ENCODE measurements at regions not wholly inside any gene's neighbourhood (a gene's known extent, or its start where the extent isn't known, plus 50 kb on each side); places are given as distances from the start of the nearest gene placed in this dataset.

DNA sequence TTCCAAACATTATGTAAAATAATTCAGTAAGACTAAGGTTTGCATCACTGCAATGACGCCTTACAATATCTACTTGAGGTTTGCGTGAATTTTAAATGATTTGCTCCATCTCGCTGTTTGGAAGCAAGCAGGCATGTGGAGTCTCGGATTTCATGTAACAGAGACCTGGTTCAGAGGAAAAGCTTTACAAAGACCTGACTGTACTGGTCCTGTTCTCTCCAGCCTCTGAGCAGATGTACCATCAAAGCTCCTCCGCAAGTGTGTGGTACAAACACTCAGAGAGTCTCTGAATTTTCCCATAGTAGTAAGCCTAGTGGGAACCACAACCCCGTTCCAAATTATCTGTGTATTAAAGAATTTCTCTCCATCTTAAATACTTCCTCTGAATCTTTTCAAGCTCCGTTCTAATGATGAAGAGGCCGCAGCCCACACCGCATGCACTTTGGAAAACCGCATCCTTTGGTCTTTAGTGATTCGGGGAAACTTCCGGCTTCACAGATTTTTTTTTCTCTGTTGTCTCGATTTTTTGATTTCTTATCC is 728.1 kb upstream of the SOX11 start:
- Histone ChIP-seq H3K4me2 (ENCODE audit: low read length) (no peak overlapping the region), H3K27ac (ENCODE audit: low read depth, low read length) (no peak overlapping the region), H3F3A (ENCODE audit: control insufficient read depth, insufficient read depth) (no peaks in the 10 kb centered on the region), H3K4me1 (ENCODE audit: control insufficient read depth, low read length) (no peaks in the 10 kb centered on the region), H3K9me3 (ENCODE audit: control insufficient read depth, insufficient read depth, low read length) (no peaks in the 10 kb centered on the region), H3K9me2 (replicated peaks; ENCODE audit: control insufficient read depth, low read length) (no peaks in the 10 kb centered on the region), H4K20me1 (ENCODE audit: control insufficient read depth, insufficient read depth, low read depth, low read length) (no peaks in the 10 kb centered on the region), H3K36me3 (ENCODE audit: control insufficient read depth, low read length) (no peaks in the 10 kb centered on the region), H3K27me3 (ENCODE audit: control insufficient read depth, low read length) (no peaks in the 10 kb centered on the region), H3K79me2 (ENCODE audit: control insufficient read depth, low read length) (no peaks in the 10 kb centered on the region), H3K4me3 (ENCODE audit: low read length) (no peak overlapping the region)
- TF ChIP-seq, protein P1, sequence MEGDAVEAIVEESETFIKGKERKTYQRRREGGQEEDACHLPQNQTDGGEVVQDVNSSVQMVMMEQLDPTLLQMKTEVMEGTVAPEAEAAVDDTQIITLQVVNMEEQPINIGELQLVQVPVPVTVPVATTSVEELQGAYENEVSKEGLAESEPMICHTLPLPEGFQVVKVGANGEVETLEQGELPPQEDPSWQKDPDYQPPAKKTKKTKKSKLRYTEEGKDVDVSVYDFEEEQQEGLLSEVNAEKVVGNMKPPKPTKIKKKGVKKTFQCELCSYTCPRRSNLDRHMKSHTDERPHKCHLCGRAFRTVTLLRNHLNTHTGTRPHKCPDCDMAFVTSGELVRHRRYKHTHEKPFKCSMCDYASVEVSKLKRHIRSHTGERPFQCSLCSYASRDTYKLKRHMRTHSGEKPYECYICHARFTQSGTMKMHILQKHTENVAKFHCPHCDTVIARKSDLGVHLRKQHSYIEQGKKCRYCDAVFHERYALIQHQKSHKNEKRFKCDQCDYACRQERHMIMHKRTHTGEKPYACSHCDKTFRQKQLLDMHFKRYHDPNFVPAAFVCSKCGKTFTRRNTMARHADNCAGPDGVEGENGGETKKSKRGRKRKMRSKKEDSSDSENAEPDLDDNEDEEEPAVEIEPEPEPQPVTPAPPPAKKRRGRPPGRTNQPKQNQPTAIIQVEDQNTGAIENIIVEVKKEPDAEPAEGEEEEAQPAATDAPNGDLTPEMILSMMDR (IDR thresholded peaks at IDR 0.05; ENCODE audit: low read depth, low read length, poor library complexity, severe bottlenecking), result no peak
- TF ChIP-seq EZH2phosphoT487 (IDR thresholded peaks at IDR 0.05; ENCODE audit: borderline replicate concordance, low read length), result no peak

DNA sequence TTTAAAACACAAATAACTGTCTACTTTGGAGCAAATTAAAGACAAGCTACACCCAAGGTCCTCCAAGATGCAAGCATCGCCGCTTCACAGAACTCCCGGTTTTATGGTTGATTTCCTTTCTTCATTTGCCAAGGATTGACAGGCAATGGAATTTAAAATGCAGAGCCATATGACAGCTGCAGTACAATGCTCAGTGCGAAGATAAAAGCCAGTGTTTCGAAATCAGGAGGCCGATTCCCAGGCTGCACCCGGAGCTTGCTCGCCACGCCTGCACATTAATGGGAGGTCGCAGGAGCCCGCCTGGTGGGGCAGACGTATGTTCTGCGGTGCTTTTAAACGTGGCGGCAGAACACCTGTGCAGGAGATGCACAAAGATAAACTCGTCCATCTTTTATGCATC is 727.6 kb upstream of the SOX11 start:
- H3K9me2 ChIP-seq (replicated peaks; ENCODE audit: control insufficient read depth, low read length), result no peaks in the 10 kb centered on the region
- TF ChIP-seq EZH2phosphoT487 (IDR thresholded peaks at IDR 0.05; ENCODE audit: borderline replicate concordance, low read length), result no peak
- TF ChIP-seq, protein P1 (IDR thresholded peaks at IDR 0.05; ENCODE audit: low read depth, low read length, poor library complexity, severe bottlenecking), result no peak

DNA sequence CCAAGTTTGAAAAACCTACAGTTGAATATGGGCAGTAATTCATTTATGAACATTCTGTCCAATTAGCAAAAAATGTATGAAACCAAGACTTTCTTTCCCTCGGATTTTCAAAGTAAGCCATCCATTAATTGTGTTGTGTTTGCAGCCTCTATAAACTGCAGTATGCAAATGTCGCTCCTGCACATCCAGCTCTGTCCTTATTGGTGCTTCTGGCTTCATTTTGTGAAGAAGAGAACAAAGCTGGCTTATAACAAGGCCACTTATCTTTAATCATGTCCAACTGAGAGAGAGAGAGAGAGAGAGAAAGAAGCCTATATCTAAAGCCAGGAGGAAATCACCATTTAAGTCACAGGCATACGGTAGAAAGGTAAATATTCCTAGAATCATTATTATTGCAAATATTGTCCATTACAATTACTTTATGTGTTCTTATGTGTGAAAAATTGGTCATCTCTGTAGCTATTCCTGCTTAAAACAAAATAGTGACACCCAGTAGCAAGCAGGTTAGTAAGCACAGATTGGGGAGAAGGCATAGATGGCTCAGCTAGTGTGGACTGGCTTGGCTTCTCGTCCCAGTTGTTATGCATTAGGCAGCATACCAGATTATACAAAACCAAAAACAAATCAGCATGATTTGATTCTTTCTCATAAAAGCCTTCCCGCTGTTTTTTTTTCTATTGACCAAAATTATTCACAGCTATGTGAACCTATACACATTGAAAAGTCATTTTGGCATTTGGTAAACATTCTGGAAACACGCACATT is 726.4 kb upstream of the SOX11 start:
- Histone ChIP-seq H3K4me3 (ENCODE audit: low read length) (no peak overlapping the region), H3K27ac (ENCODE audit: low read depth, low read length) (no peak overlapping the region), H3K79me2 (ENCODE audit: control insufficient read depth, low read length) (no peaks in the 10 kb centered on the region), H3K4me1 (ENCODE audit: control insufficient read depth, low read length) (no peaks in the 10 kb centered on the region), H3K9me3 (ENCODE audit: control insufficient read depth, insufficient read depth, low read length) (no peaks in the 10 kb centered on the region), H3K36me3 (ENCODE audit: control insufficient read depth, low read length) (no peaks in the 10 kb centered on the region), H3F3A (ENCODE audit: control insufficient read depth, insufficient read depth) (no peaks in the 10 kb centered on the region), H3K9me2 (replicated peaks; ENCODE audit: control insufficient read depth, low read length) (no peaks in the 10 kb centered on the region), H3K4me2 (ENCODE audit: low read length) (no peak overlapping the region), H3K27me3 (ENCODE audit: control insufficient read depth, low read length) (no peaks in the 10 kb centered on the region), H4K20me1 (ENCODE audit: control insufficient read depth, insufficient read depth, low read depth, low read length) (no peaks in the 10 kb centered on the region)
- TF ChIP-seq EZH2phosphoT487 (IDR thresholded peaks at IDR 0.05; ENCODE audit: borderline replicate concordance, low read length), result no peak
- TF ChIP-seq, protein P1 (IDR thresholded peaks at IDR 0.05; ENCODE audit: low read depth, low read length, poor library complexity, severe bottlenecking), result no peak

More for the DNA sequence above, 727.6 kb upstream of the SOX11 start:
- Histone ChIP-seq H3F3A (ENCODE audit: control insufficient read depth, insufficient read depth) (no peaks in the 10 kb centered on the region), H3K9me3 (ENCODE audit: control insufficient read depth, insufficient read depth, low read length) (no peaks in the 10 kb centered on the region), H3K27ac (ENCODE audit: low read depth, low read length) (no peak overlapping the region), H3K27me3 (ENCODE audit: control insufficient read depth, low read length) (no peaks in the 10 kb centered on the region), H3K4me1 (ENCODE audit: control insufficient read depth, low read length) (no peaks in the 10 kb centered on the region), H4K20me1 (ENCODE audit: control insufficient read depth, insufficient read depth, low read depth, low read length) (no peaks in the 10 kb centered on the region), H3K4me2 (ENCODE audit: low read length) (no peak overlapping the region), H3K4me3 (ENCODE audit: low read length) (no peak overlapping the region), H3K79me2 (ENCODE audit: control insufficient read depth, low read length) (no peaks in the 10 kb centered on the region), H3K36me3 (ENCODE audit: control insufficient read depth, low read length) (no peaks in the 10 kb centered on the region)
